ENCODE measurements at regions not wholly inside any gene's neighbourhood (a gene's known extent, or its start where the extent isn't known, plus 50 kb on each side); places are given as distances from the start of the nearest gene placed in this dataset.

DNA sequence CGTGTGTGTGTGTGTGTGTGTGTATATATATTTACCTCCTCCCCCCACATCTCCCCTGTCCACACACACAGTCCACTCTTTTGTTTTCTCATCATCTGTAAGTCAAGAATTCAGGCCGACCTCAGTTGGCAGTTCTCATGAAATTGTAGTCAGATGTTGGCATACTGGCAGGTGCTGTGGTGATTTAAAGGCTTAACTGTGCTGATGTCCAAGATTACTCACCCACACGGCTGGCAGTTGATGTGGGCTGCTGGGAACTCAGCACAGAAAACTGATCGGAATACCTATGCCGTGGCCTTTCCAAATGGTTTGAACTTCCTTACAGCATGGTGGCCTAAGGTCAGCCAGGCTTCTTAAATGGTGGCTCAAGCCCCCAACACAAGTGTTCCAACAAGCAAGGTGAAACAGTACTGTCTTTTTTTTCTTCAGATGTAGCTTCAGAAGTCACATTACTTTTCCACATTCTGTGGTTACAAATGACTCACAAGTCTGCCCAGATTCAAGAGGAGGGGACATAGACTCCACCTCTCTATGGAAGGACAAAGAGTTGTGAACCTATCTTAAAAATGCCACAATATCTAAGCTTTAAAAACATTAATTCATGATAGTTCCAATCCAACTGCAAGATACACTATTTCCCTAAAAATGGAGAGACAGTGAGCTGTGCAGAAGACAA is 198.5 kb upstream of the HS3ST4 start:
- DNase-seq (ENCODE audit: low read depth in 1 of 2, low spot score in 2 of 2) (no peak), FAIRE-seq (no peak)
- H3K9ac ChIP-seq (replicated peaks in 1 of 4; ENCODE audit: extremely low read depth in 1 of 4, low read depth in 3 of 4, low read length in 3 of 4), result no peak overlapping the region
- no peaks in the 10 kb centered on the region; a peak in 1 of 7 replicates for H3K4me1 ChIP-seq (replicated peaks in 1 of 4; ENCODE audit: control insufficient read depth in 3 of 4, insufficient read depth in 4 of 4, low read length in 3 of 4)
- no peak overlapping the region for H3K4me3 ChIP-seq (ENCODE audit: extremely low read depth in 1 of 4, insufficient read depth in 2 of 4, low read depth in 3 of 4, low read length in 4 of 4)
- no peaks in the 10 kb centered on the region for H3K36me3 ChIP-seq (ENCODE audit: control insufficient read depth in 2 of 4, insufficient read depth in 4 of 4, low read length in 3 of 4)
- H3K27ac ChIP-seq (ENCODE audit: low read depth, low read length), result no peak overlapping the region
- POLR2A ChIA-PET (ENCODE audit: partially characterized antibody), result interaction anchor here (1.2 kb wide), 1 partner anchor 9 kb away, joined by 3 read pairs; no protein-coding TSS in a partner anchor
- 90% methylated on average over 5 of the region's 5 CpGs; no CpG with 5 or more reads in 1 of the 2 experiments for WGBS, 2 experiments (ENCODE audit: extremely low coverage in 1 of 2, insufficient coverage in 1 of 2, insufficient read length in 1 of 2, insufficient replicate concordance in 2 of 2, low coverage in 1 of 2, low lambda C conversion rate in 2 of 2, missing lambda C conversion rate in 1 of 2)
- H2AK5ac ChIP-seq (ENCODE audit: low read depth, low read length), result no peak overlapping the region
- no peak overlapping the region for H3K23ac ChIP-seq (ENCODE audit: insufficient read length)
- no peak overlapping the region for H2BK20ac ChIP-seq (ENCODE audit: low read length)
- no peaks in the 10 kb centered on the region; a peak in 1 of 4 replicates for H3K9me3 ChIP-seq (ENCODE audit: insufficient read depth in 2 of 2, low read depth in 1 of 2, low read length in 1 of 2)
- H4K8ac ChIP-seq (ENCODE audit: extremely low read depth, insufficient read depth, low read length), result no peak overlapping the region
- H4K5ac ChIP-seq (ENCODE audit: insufficient read length, low read depth, low read length), result no peak overlapping the region
- no peaks in the 10 kb centered on the region for H3K27me3 ChIP-seq (replicated peaks in 1 of 4; ENCODE audit: control insufficient read depth in 3 of 4, extremely low read depth in 1 of 4, insufficient read depth in 3 of 4, low read length in 3 of 4)
- H3K18ac ChIP-seq (ENCODE audit: extremely low read depth, low read length), result no peak overlapping the region
- H2BK5ac ChIP-seq (ENCODE audit: low read depth, low read length), result no peak overlapping the region
- H2BK12ac ChIP-seq (ENCODE audit: low read depth, low read length), result no peak overlapping the region
- no peaks in the 10 kb centered on the region for H4K20me1 ChIP-seq (replicated peaks in 1 of 2; ENCODE audit: control insufficient read depth in 1 of 2, insufficient read depth in 2 of 2, low read length in 2 of 2)
- H3K79me1 ChIP-seq (ENCODE audit: low read depth, low read length), result no peaks in the 10 kb centered on the region
- H2BK120ac ChIP-seq (replicated peaks; ENCODE audit: low read depth, low read length), result no peak overlapping the region
- H4K91ac ChIP-seq (replicated peaks; ENCODE audit: insufficient read length, low read length), result no peak overlapping the region
- no peak overlapping the region for H2BK15ac ChIP-seq (ENCODE audit: low read length)
- CTCF ChIA-PET (ENCODE audit: partially characterized antibody), result interaction anchor here (0.6 kb wide), 1 partner anchor 117 kb away, joined by 4 read pairs; no protein-coding TSS in a partner anchor
- no peak overlapping the region for H3K14ac ChIP-seq (ENCODE audit: insufficient read length)
- H3K23me2 ChIP-seq (ENCODE audit: low read depth, low read length), result no peaks in the 10 kb centered on the region
- no peaks in the 10 kb centered on the region for H3K79me2 ChIP-seq (ENCODE audit: control insufficient read depth in 1 of 2, insufficient read depth in 2 of 2, low read length in 2 of 2)
- no peak overlapping the region for H3K4me2 ChIP-seq (ENCODE audit: insufficient read depth in 1 of 2, low read depth in 2 of 2, low read length in 2 of 2)
- TF ChIP-seq ZNF274 (IDR thresholded peaks at IDR 0.05; ENCODE audit: borderline replicate concordance, extremely low read depth, low read length) (no peak), SIRT6 (IDR thresholded peaks at IDR 0.05; ENCODE audit: low read length) (no peak), POLR2AphosphoS5 (IDR thresholded peaks at IDR 0.05; ENCODE audit: low read depth, low read length) (no peak), HDAC6 (IDR thresholded peaks at IDR 0.05; ENCODE audit: low read depth, low read length) (no peak), GABPA (IDR thresholded peaks at IDR 0.05; ENCODE audit: borderline replicate concordance, insufficient read depth, low read length) (no peak), NANOG (IDR thresholded peaks at IDR 0.05; ENCODE audit: insufficient read depth, low read depth, low read length, poor library complexity, severe bottlenecking) (no peak), CREB1 (IDR thresholded peaks at IDR 0.05) (no peak), RBBP5 (IDR thresholded peaks at IDR 0.05; ENCODE audit: borderline replicate concordance, low read depth, low read length) (no peak), SP4 (IDR thresholded peaks at IDR 0.05; ENCODE audit: low read length) (no peak), EZH2 (IDR thresholded peaks at IDR 0.05; ENCODE audit: low read depth, low read length, severe bottlenecking) (no peak), SIN3A (conservative IDR thresholded peaks at IDR 0.05 in 1 of 2, IDR thresholded peaks at IDR 0.05 in 1 of 2; ENCODE audit: low read depth in 1 of 2, low read length in 2 of 2) (no peak), ASH2L (IDR thresholded peaks at IDR 0.05; ENCODE audit: low read length) (no peak)
- TF ChIP-seq, protein P1, sequence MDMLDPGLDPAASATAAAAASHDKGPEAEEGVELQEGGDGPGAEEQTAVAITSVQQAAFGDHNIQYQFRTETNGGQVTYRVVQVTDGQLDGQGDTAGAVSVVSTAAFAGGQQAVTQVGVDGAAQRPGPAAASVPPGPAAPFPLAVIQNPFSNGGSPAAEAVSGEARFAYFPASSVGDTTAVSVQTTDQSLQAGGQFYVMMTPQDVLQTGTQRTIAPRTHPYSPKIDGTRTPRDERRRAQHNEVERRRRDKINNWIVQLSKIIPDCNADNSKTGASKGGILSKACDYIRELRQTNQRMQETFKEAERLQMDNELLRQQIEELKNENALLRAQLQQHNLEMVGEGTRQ (IDR thresholded peaks at IDR 0.05; ENCODE audit: low read length), result no peak
- no peak overlapping the region for H3K4ac ChIP-seq (replicated peaks; ENCODE audit: insufficient read length, low read depth, low read length)
- no peak overlapping the region for H3K56ac ChIP-seq (replicated peaks; ENCODE audit: insufficient read length, low read depth, low read length)
- no peak overlapping the region for H2AFZ ChIP-seq (ENCODE audit: low read length)

Measured in H1 (cell line).